PC-3 (cell line): ENCODE measurements at regions not wholly inside any gene's neighbourhood (a gene's known extent, or its start where the extent isn't known, plus 50 kb on each side); places are given as distances from the start of the nearest gene placed in this dataset.

Experiments used
- ATAC-seq: fragments of 200-7000 bp; cut with Tn5 transposase; 2 replicates; pipeline ENCODE4 v1.9.1; 2020; ENCODE audit warnings: mild to moderate bottlenecking, moderate library complexity
- BruUV-seq: library from RNA; stranded (reverse); fragments of 400-500 nt; replicated peaks from 2 replicates; lab custom pipeline; 2021; lab: Mats Ljungman, UMichigan
- CTCF ChIA-PET: fragments of 300-600 bp; sonication (Branson Sonifier 250); formaldehyde crosslinking; loops from one replicate; lab custom pipeline; 2022; ENCODE audit warnings: antibody characterized with exemption; lab: Charles Lee
- POLR2A ChIA-PET: fragments of 300-600 bp; sonication (Branson Sonifier 250); formaldehyde crosslinking; loops from one replicate; lab custom pipeline; 2022; ENCODE audit warnings: antibody characterized with exemption; ENCODE audit not compliant: unreplicated experiment; lab: Charles Lee
- DNase-seq: peaks from one replicate; pipeline ENCODE4 v3.0.0-alpha.2; 2015
- H2AFZ ChIP-seq: fragments of 300-600 bp; sonication (generic); 2 replicates; pipeline ENCODE4 v1.6.0; 2016; ENCODE audit warnings: antibody characterized with exemption, low read length
- H3F3A ChIP-seq: fragments of 300-600 bp; sonication (generic); one replicate; pipeline ENCODE4 v1.6.0; 2017; ENCODE audit warnings: antibody characterized with exemption, low read length, control low read depth, mild to moderate bottlenecking; ENCODE audit not compliant: unreplicated experiment
- H3K27ac ChIP-seq: fragments of 300-600 bp; sonication (generic); 2 replicates; pipeline ENCODE4 v1.5.1; 2016; ENCODE audit warnings: mild to moderate bottlenecking, low read length
- H3K27me3 ChIP-seq: fragments of 300-600 bp; sonication (generic); 2 replicates; pipeline ENCODE4 v1.6.1; 2016; ENCODE audit warnings: low read length, mixed read lengths
- H3K36me3 ChIP-seq: fragments of 300-600 bp; sonication (generic); 2 replicates; pipeline ENCODE4 v1.6.1; 2016; ENCODE audit warnings: low read depth, mixed run types, low read length, mixed read lengths
- H3K4me1 ChIP-seq: fragments of 300-600 bp; sonication (generic); 2 replicates; pipeline ENCODE4 v1.5.1; 2016; ENCODE audit warnings: low read length; ENCODE audit not compliant: insufficient read depth
- H3K4me2 ChIP-seq: fragments of 300-600 bp; sonication (generic); 2 replicates; pipeline ENCODE4 v1.6.0; 2016; ENCODE audit warnings: low read length
- H3K4me3 ChIP-seq: fragments of 300-600 bp; sonication (generic); 2 replicates; pipeline ENCODE4 v1.5.1; 2016; ENCODE audit warnings: mild to moderate bottlenecking, low read length, mixed read lengths
- H3K79me2 ChIP-seq: fragments of 300-600 bp; sonication (generic); 2 replicates; pipeline ENCODE4 v1.6.1; 2017; ENCODE audit warnings: low read length, mixed read lengths
- H3K9ac ChIP-seq: fragments of 300-600 bp; sonication (generic); 2 replicates; pipeline ENCODE4 v1.6.0; 2016; ENCODE audit warnings: mild to moderate bottlenecking, low read length
- H3K9me2 ChIP-seq: fragments of 300-600 bp; sonication (generic); replicated peaks from 2 replicates; pipeline ENCODE4 v1.6.1; 2016; ENCODE audit warnings: mixed run types, low read length, mixed read lengths
- H3K9me3 ChIP-seq: fragments of 300-600 bp; sonication (generic); 2 replicates; pipeline ENCODE4 v1.6.1; 2016; ENCODE audit warnings: low read length, mixed read lengths
- H4K20me1 ChIP-seq: fragments of 300-600 bp; sonication (generic); 2 replicates; pipeline ENCODE4 v1.6.1; 2016; ENCODE audit warnings: low read length, mixed read lengths
- EZH2 ChIP-seq: fragments of 300-600 bp; sonication (generic); IDR thresholded peaks from one replicate; pipeline ENCODE4 v1.6.1; 2017; ENCODE audit warnings: antibody characterized with exemption, mild to moderate bottlenecking, low read length; ENCODE audit not compliant: unreplicated experiment
- EZH2phosphoT487 ChIP-seq: fragments of 300-600 bp; sonication (generic); IDR thresholded peaks from 2 replicates; pipeline ENCODE4 v1.6.1; 2018; ENCODE audit warnings: mild to moderate bottlenecking, antibody characterized with exemption, low read length, borderline replicate concordance
- intact Hi-C: fragments of 100-400 bp; cut with micrococcal nuclease; formaldehyde crosslinking; loops from 2 replicates; pipeline ENCODE4 v1.9.0; 2023
- TF ChIP-seq, protein P1 (sequence below): fragments of 300-600 bp; sonication (generic); conservative IDR thresholded peaks from 2 replicates; pipeline ENCODE4 v1.5.1; 2017; ENCODE audit warnings: antibody characterized with exemption, low read depth, mild to moderate bottlenecking, low read length

DNA sequence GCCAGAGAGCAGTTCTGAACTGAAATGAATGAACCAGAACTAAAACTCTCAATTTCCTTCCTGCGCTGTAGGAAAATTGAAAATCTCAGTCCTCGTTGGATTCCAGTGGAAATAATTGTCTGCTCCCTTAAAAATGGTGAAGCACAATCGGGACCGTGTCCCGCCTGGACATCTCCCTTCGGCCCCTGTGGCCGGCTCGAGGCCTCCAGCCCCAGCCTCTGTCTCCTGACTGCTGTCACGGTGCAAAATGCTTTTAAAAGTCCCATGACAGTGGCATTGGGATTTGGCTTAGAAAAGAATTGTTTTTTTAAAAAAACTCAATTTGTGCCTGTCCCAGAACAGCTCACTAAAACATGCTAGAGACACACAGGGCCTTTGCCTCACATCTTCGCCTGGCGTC is 142.5 kb downstream of the ZNF664 start:
- intact Hi-C loops, result no loop called here

DNA sequence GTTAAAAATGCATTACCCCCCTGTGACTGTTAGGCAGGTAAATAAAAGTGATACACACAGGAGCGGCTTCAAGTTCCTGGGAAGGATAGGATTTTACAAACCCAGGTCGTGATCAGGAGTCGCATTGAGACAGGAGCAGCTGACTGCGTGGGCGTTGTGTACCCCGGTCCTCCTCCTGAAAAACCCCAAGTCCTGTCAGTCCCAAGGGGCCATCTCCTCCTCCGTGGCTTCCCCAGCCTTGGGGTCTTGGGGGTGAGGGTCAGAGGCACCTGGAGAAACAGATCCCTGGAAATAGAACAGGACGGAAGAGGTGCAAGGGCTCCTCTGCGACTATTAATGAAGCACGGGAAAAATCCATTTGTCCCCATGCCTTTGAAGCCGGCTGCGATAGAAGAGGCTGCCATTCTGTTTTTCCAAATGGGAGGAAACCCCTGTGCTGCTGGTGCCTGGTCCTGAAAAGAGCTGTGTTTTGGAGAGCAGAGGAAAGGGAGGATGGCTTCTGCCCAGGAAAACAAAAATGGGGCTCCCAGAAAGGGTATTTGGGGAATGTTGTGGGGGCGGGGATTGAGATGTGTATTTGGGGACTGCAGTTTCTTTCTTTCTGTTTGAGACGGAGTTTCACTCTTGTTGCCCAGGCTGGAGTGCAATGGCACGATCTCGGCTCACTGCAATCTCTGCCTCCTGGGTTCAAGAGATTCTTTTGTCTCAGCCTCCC is 143.1 kb downstream of the ZNF664 start:
- H3K4me3 ChIP-seq, result no peak overlapping the region
- no peaks in the 10 kb centered on the region for H3K4me1 ChIP-seq
- ATAC-seq (no peak), DNase-seq (no peak)
- no peaks in the 10 kb centered on the region for H3K9me2 ChIP-seq
- ChIA-PET POLR2A (no interaction called here), CTCF (no interaction called here)
- H3F3A ChIP-seq, result no peaks in the 10 kb centered on the region
- H3K4me2 ChIP-seq, result no peak overlapping the region
- no peak overlapping the region for H2AFZ ChIP-seq
- H3K79me2 ChIP-seq, result no peaks in the 10 kb centered on the region
- H3K27me3 ChIP-seq, result peaks cover 61% of the 10 kb centered on the region
- no peak for TF ChIP-seq EZH2phosphoT487
- TF ChIP-seq, protein P1, sequence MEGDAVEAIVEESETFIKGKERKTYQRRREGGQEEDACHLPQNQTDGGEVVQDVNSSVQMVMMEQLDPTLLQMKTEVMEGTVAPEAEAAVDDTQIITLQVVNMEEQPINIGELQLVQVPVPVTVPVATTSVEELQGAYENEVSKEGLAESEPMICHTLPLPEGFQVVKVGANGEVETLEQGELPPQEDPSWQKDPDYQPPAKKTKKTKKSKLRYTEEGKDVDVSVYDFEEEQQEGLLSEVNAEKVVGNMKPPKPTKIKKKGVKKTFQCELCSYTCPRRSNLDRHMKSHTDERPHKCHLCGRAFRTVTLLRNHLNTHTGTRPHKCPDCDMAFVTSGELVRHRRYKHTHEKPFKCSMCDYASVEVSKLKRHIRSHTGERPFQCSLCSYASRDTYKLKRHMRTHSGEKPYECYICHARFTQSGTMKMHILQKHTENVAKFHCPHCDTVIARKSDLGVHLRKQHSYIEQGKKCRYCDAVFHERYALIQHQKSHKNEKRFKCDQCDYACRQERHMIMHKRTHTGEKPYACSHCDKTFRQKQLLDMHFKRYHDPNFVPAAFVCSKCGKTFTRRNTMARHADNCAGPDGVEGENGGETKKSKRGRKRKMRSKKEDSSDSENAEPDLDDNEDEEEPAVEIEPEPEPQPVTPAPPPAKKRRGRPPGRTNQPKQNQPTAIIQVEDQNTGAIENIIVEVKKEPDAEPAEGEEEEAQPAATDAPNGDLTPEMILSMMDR, result no peak
- no peak for TF ChIP-seq EZH2
- no peaks in the 10 kb centered on the region for H4K20me1 ChIP-seq
- intact Hi-C loops, result no loop called here
- H3K27ac ChIP-seq, result no peak overlapping the region
- no peak overlapping the region for H3K9ac ChIP-seq
- H3K36me3 ChIP-seq, result no peaks in the 10 kb centered on the region
- no TSS peak for BruUV-seq
- H3K9me3 ChIP-seq, result no peaks in the 10 kb centered on the region

More for the DNA sequence above, 142.5 kb downstream of the ZNF664 start:
- ATAC-seq (no peak), DNase-seq (no peak)
- Histone ChIP-seq H3K4me3 (no peak overlapping the region), H3K27me3 (peaks cover 60% of the 10 kb centered on the region), H3K4me2 (no peak overlapping the region), H3F3A (no peaks in the 10 kb centered on the region), H3K36me3 (no peaks in the 10 kb centered on the region), H3K79me2 (no peaks in the 10 kb centered on the region), H4K20me1 (no peaks in the 10 kb centered on the region), H3K4me1 (no peaks in the 10 kb centered on the region), H3K9me3 (no peaks in the 10 kb centered on the region), H3K27ac (no peak overlapping the region), H3K9me2 (no peaks in the 10 kb centered on the region), H2AFZ (no peak overlapping the region), H3K9ac (no peak overlapping the region)
- CTCF ChIA-PET, result no interaction called here
- BruUV-seq, result no TSS peak
- TF ChIP-seq EZH2 (no peak), EZH2phosphoT487 (no peak)
- TF ChIP-seq, protein P1, result no peak
- POLR2A ChIA-PET, result no interaction called here

DNA sequence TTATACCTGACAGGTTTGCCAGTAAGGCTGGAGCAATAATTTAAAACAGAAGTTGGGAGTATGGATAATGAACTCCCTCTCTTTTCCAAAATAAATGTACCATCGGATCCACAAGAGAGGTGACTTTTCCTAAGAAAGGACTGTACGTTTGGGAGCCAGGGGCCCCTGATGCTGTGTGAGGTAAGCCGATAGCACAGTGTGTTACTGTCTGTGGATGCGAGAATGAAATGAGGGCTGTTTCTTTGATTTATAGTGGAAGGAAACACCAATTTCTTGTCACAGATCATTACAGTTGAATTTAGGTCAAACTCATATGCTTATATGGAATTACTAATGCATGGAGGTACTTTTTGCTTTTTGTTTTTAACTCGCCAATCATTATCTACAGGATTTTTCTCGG is 147.7 kb downstream of the ZNF664 start:
- TF ChIP-seq EZH2phosphoT487, result no peak
- no peak overlapping the region for H3K9ac ChIP-seq
- no peaks in the 10 kb centered on the region for H3K79me2 ChIP-seq
- no peaks in the 10 kb centered on the region for H3K4me1 ChIP-seq
- CTCF ChIA-PET, result interaction anchor here (0.7 kb wide), 1 partner anchor 121 kb away, joined by 8 read pairs; no protein-coding TSS in a partner anchor
- no peaks in the 10 kb centered on the region for H3F3A ChIP-seq
- no peak overlapping the region for H3K27ac ChIP-seq
- H3K9me2 ChIP-seq, result no peaks in the 10 kb centered on the region
- peaks cover 83% of the 10 kb centered on the region for H3K27me3 ChIP-seq
- intact Hi-C loops, result no loop called here
- H4K20me1 ChIP-seq, result no peaks in the 10 kb centered on the region
- no peaks in the 10 kb centered on the region for H3K36me3 ChIP-seq
- ATAC-seq (no peak), DNase-seq (no peak)
- H2AFZ ChIP-seq, result no peak overlapping the region
- POLR2A ChIA-PET, result no interaction called here
- BruUV-seq, result no TSS peak
- H3K4me2 ChIP-seq, result no peak overlapping the region
- H3K4me3 ChIP-seq, result no peak overlapping the region
- no peaks in the 10 kb centered on the region for H3K9me3 ChIP-seq
